Epithelial cell of prostate (primary cell): ENCODE measurements at regions not wholly inside any gene's neighbourhood (a gene's known extent, or its start where the extent isn't known, plus 50 kb on each side); places are given as distances from the start of the nearest gene placed in this dataset.
A peak's percentile ranks its signal among the peaks of the same experiment; 100 is the strongest.

Experiments used
- DNase-seq: peaks from one replicate; pipeline ENCODE4 v3.0.0-alpha.2; 2011; ENCODE audit warnings: low read depth, low spot score
- H3K27ac ChIP-seq: fragments of 450-650 bp; 2 replicates; pipeline ENCODE4 v1.5.1; 2017; ENCODE audit warnings: mild to moderate bottlenecking

- peak overlapping the region; percentile 96 for H3K27ac ChIP-seq
- no peak for DNase-seq
These were observed 49.8 kb upstream of the PPARA start for GRCh38 chr22:46100401-46101105.
